ENCODE measurements at regions not wholly inside any gene's neighbourhood (a gene's known extent, or its start where the extent isn't known, plus 50 kb on each side); places are given as distances from the start of the nearest gene placed in this dataset.

GRCh38 chr11:86740628-86741483 lies 59.5 kb upstream of the PRSS23 start (continued):
- no peak for TF ChIP-seq ZNF626 (tag by site-specific recombination; IDR thresholded peaks at IDR 0.05)
- peak; percentile 61; the same call in 1 of the 2 replicates for TF ChIP-seq IKZF3 (tag by site-specific recombination; IDR thresholded peaks at IDR 0.05)
- peak; percentile 67 for TF ChIP-seq GLIS1 (tag by site-specific recombination; IDR thresholded peaks at IDR 0.05)

GRCh38 chr11:86738568-86738967 lies 61.8 kb upstream of the PRSS23 start:
- H3K9me3 ChIP-seq (ENCODE audit: control insufficient read depth, insufficient read depth, low read depth, low read length) = no peaks in the 10 kb centered on the region
- H3K27ac ChIP-seq (ENCODE audit: extremely low read depth, low read depth, low read length) = no peak overlapping the region
- ChIA-PET POLR2A (no interaction called here), CTCF (interaction anchor here (0.6 to 0.9 kb wide), 2 partner anchors 46 to 130 kb away, joined by 3 to 5 read pairs; no protein-coding TSS in a partner anchor)
- H3K4me3 ChIP-seq (ENCODE audit: low read depth, low read length) = no peak overlapping the region
- H3K4me1 ChIP-seq (ENCODE audit: control insufficient read depth, insufficient read depth, low read length) = 0 out of 2 replicates have a peak, but pooled peaks cover 3% of the 10 kb centered on the region
- H3K36me3 ChIP-seq (ENCODE audit: control insufficient read depth in 2 of 2, insufficient read depth in 1 of 2, low read length in 2 of 2) = no peaks in the 10 kb centered on the region
- TF ChIP-seq ZNF621 (tag by site-specific recombination; IDR thresholded peaks at IDR 0.05) (no peak), ZNF10 (tag by site-specific recombination; IDR thresholded peaks at IDR 0.05) (no peak), ZBTB20 (tag by site-specific recombination; IDR thresholded peaks at IDR 0.05) (no peak), ZNF843 (tag by site-specific recombination; IDR thresholded peaks at IDR 0.05) (no peak), ZNF37A (tag by site-specific recombination; IDR thresholded peaks at IDR 0.05) (no peak)

- no peak overlapping the region for H3K4me3 ChIP-seq (ENCODE audit: low read depth, low read length)
- no peak for TF ChIP-seq ZSCAN4 (tag by site-specific recombination; IDR thresholded peaks at IDR 0.05)
- TF ChIP-seq ZFHX2 (tag by site-specific recombination; conservative IDR thresholded peaks at IDR 0.05) = no peak
- no peak for TF ChIP-seq ZXDB (tag by site-specific recombination; IDR thresholded peaks at IDR 0.05)
- TF ChIP-seq YY2 (tag by site-specific recombination; IDR thresholded peaks at IDR 0.05) = no peak
- TF ChIP-seq ZSCAN5A (tag by site-specific recombination; IDR thresholded peaks at IDR 0.05) = no peak
- no peak for TF ChIP-seq ZNF26 (tag by site-specific recombination; IDR thresholded peaks at IDR 0.05)
- no peak for TF ChIP-seq REPIN1 (tag by site-specific recombination; IDR thresholded peaks at IDR 0.05; ENCODE audit: low read depth)
- no peak for TF ChIP-seq ZNF324 (tag by site-specific recombination; IDR thresholded peaks at IDR 0.05)
- H3K4me1 ChIP-seq (ENCODE audit: control insufficient read depth, insufficient read depth, low read length) = 0 out of 2 replicates have a peak, but pooled peaks cover 3% of the 10 kb centered on the region
- H3K27ac ChIP-seq (ENCODE audit: extremely low read depth, low read depth, low read length) = no peak overlapping the region
- ChIA-PET POLR2A (no interaction called here), CTCF (interaction anchor here (1.0 kb wide), 1 partner anchor 17 kb away, joined by 3 read pairs; no protein-coding TSS in a partner anchor)
- no peaks in the 10 kb centered on the region for H3K36me3 ChIP-seq (ENCODE audit: control insufficient read depth in 2 of 2, insufficient read depth in 1 of 2, low read length in 2 of 2)
- H3K9me3 ChIP-seq (ENCODE audit: control insufficient read depth, insufficient read depth, low read depth, low read length) = no peaks in the 10 kb centered on the region
Measured at GRCh38 chr11:86737737-86738136, 62.6 kb upstream of the PRSS23 start.

Data from HEK293 (cell line).